ENCODE measurements at regions not wholly inside any gene's neighbourhood (a gene's known extent, or its start where the extent isn't known, plus 50 kb on each side); places are given as distances from the start of the nearest gene placed in this dataset.

DNA sequence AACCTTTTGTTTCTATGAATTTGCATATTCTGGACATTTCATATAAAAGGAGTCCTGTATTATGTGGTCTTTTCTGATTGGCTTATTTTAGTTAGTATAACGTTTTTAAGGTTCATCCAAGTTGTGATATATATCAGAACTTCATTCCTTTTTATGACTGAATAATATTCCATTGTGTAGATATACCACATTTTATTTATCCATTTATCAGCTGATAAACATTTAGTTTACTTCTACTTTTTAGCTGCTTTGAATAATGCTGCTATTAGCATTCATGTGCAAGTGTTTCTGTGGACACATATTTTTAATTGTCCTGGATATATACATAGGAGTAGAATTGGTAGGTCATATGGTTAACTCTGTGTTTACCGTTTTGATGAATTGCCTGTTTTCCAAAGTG lies 498.5 kb upstream of the ADAMTS9 start:
- no peak for TF ChIP-seq CTCF (IDR thresholded peaks at IDR 0.05)
- no peak for TF ChIP-seq EP300 (IDR thresholded peaks at IDR 0.05)

Measured in ovary (tissue), 3 donors.